GM23338 (cell line): ENCODE measurements at regions not wholly inside any gene's neighbourhood (a gene's known extent, or its start where the extent isn't known, plus 50 kb on each side); places are given as distances from the start of the nearest gene placed in this dataset.

ENCODE experiments used
- ATAC-seq: fragments of 200-7000 bp; cut with Tn5 transposase; 3 replicates; pipeline ENCODE4 v1.9.1; 2020
- DNase-seq: peaks from one replicate; pipeline ENCODE4 v3.0.0-alpha.2; 2015; ENCODE audit warnings: low spot score
- H2AFZ ChIP-seq: fragments of 200-600 bp; sonication (generic); 2 replicates; pipeline ENCODE4 v1.8.0; 2016; ENCODE audit warnings: antibody characterized with exemption, mild to moderate bottlenecking, moderate library complexity
- H3F3A ChIP-seq: fragments of 200-600 bp; sonication (generic); replicated peaks from 2 replicates; pipeline ENCODE4 v1.8.0; 2017; ENCODE audit warnings: antibody characterized with exemption, mixed run types, low read depth
- H3K27ac ChIP-seq: fragments of 200-600 bp; sonication (generic); 2 replicates; pipeline ENCODE4 v1.6.1; 2016; ENCODE audit warnings: low read depth
- H3K27me3 ChIP-seq: fragments of 200-600 bp; sonication (generic); 2 replicates; pipeline ENCODE4 v1.8.0; 2016; ENCODE audit warnings: mild to moderate bottlenecking, mixed run types, moderate library complexity; ENCODE audit not compliant: insufficient read depth
- H3K36me3 ChIP-seq: fragments of 200-600 bp; sonication (generic); 2 replicates; pipeline ENCODE4 v1.8.0; 2016; ENCODE audit warnings: mild to moderate bottlenecking; ENCODE audit not compliant: insufficient read depth
- H3K4me1 ChIP-seq: fragments of 200-600 bp; sonication (generic); 2 replicates; pipeline ENCODE4 v1.8.0; 2016; ENCODE audit warnings: mild to moderate bottlenecking, moderate library complexity; ENCODE audit not compliant: insufficient read depth
- H3K4me2 ChIP-seq: fragments of 200-600 bp; sonication (generic); 2 replicates; pipeline ENCODE4 v1.7.1; 2017; ENCODE audit warnings: mixed run types
- H3K4me3 ChIP-seq: fragments of 200-600 bp; sonication (generic); 2 replicates; pipeline ENCODE4 v1.6.1; 2016; ENCODE audit warnings: mixed run types
- H3K79me2 ChIP-seq: fragments of 200-600 bp; sonication (generic); replicated peaks from 2 replicates; pipeline ENCODE4 v1.8.0; 2017; ENCODE audit warnings: mild to moderate bottlenecking; ENCODE audit not compliant: insufficient read depth
- H3K9me2 ChIP-seq: fragments of 200-600 bp; sonication (generic); 2 replicates; pipeline ENCODE4 v1.8.0; 2017; ENCODE audit not compliant: insufficient read depth
- H4K20me1 ChIP-seq: fragments of 200-600 bp; sonication (generic); replicated peaks from 2 replicates; pipeline ENCODE4 v1.8.0; 2017; ENCODE audit warnings: mild to moderate bottlenecking; ENCODE audit not compliant: insufficient read depth
- H3K27ac Mint-ChIP-seq: 2 replicates; pipeline ENCODE4 v1.8.0; 2020; ENCODE audit warnings: inconsistent platforms, mild to moderate bottlenecking, moderate library complexity, mixed read lengths
- H3K27me3 Mint-ChIP-seq: 3 replicates; pipeline ENCODE4 v1.8.0; 2022; ENCODE audit warnings: low read depth, mild to moderate bottlenecking, moderate library complexity, mixed read lengths, inconsistent platforms; ENCODE audit not compliant: insufficient read depth, poor library complexity
- H3K36me3 Mint-ChIP-seq: 3 replicates; pipeline ENCODE4 v1.8.0; 2021; ENCODE audit warnings: low read depth, mild to moderate bottlenecking, inconsistent platforms, moderate library complexity, mixed read lengths
- H3K4me1 Mint-ChIP-seq: 3 replicates; pipeline ENCODE4 v1.8.0; 2020; ENCODE audit warnings: mild to moderate bottlenecking, inconsistent platforms, mixed read lengths
- H3K4me3 Mint-ChIP-seq: 3 replicates; pipeline ENCODE4 v1.8.0; 2021; ENCODE audit warnings: moderate library complexity, mild to moderate bottlenecking, inconsistent platforms, mixed read lengths
- H3K9me3 Mint-ChIP-seq: 3 replicates; pipeline ENCODE4 v1.8.0; 2020; ENCODE audit warnings: moderate library complexity, mild to moderate bottlenecking, inconsistent platforms, mixed read lengths
- EZH2 ChIP-seq: fragments of 200-600 bp; sonication (generic); IDR thresholded peaks from one replicate; pipeline ENCODE4 v1.8.0; 2017; ENCODE audit warnings: antibody characterized with exemption, mild to moderate bottlenecking, low read depth; ENCODE audit not compliant: unreplicated experiment
- JUNB ChIP-seq: IDR thresholded peaks from one replicate; pipeline ENCODE4 v1.6.1; 2016; ENCODE audit warnings: antibody characterized with exemption; ENCODE audit not compliant: unreplicated experiment
- ZNF331 ChIP-seq: fragments of 250-450 bp; sonication (Bioruptor Pico); IDR thresholded peaks from 2 replicates; pipeline ENCODE4 v1.5.0; 2020; ENCODE audit warnings: low read depth, mild to moderate bottlenecking, moderate library complexity
- TF ChIP-seq, protein P1 (sequence below): IDR thresholded peaks from one replicate; pipeline ENCODE4 v1.6.1; 2018; ENCODE audit warnings: antibody characterized with exemption; ENCODE audit not compliant: unreplicated experiment
- TF ChIP-seq, protein P2 (sequence below), 2 experiments: fragments of 200-600 bp in 1 of 2; sonication (generic) in 1 of 2; conservative IDR thresholded peaks; 2 replicates each; pipeline versions ENCODE4 v1.5.1 to v1.6.1; 2016 to 2017; ENCODE audit warnings: antibody characterized with exemption in 2 of 2, low read depth in 2 of 2, mild to moderate bottlenecking in 2 of 2, moderate library complexity in 1 of 2
- TF ChIP-seq, protein P3 (sequence below): IDR thresholded peaks from 2 replicates; pipeline ENCODE4 v1.6.1; 2016; ENCODE audit warnings: antibody characterized with exemption

DNA sequence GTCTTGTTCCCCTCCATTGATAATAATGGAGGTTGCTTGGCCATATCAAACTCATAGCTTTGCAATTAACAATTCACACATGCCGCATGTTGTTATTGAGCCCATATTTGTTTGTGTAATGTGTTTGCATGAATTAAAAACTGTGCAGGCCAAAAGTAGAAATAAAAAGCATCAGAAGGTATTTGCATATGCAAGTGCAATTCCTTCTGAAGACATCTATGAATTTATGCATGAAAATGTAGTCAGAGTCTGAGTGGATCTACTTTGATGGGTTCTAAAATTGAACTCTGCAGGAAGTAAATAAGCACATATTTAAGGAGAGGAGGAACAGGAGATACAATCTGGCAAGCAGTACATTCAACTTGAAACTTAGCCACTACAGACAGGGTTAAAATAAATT lies 1004.6 kb upstream of the WWC1 start (continued):
- TF ChIP-seq, protein P1, sequence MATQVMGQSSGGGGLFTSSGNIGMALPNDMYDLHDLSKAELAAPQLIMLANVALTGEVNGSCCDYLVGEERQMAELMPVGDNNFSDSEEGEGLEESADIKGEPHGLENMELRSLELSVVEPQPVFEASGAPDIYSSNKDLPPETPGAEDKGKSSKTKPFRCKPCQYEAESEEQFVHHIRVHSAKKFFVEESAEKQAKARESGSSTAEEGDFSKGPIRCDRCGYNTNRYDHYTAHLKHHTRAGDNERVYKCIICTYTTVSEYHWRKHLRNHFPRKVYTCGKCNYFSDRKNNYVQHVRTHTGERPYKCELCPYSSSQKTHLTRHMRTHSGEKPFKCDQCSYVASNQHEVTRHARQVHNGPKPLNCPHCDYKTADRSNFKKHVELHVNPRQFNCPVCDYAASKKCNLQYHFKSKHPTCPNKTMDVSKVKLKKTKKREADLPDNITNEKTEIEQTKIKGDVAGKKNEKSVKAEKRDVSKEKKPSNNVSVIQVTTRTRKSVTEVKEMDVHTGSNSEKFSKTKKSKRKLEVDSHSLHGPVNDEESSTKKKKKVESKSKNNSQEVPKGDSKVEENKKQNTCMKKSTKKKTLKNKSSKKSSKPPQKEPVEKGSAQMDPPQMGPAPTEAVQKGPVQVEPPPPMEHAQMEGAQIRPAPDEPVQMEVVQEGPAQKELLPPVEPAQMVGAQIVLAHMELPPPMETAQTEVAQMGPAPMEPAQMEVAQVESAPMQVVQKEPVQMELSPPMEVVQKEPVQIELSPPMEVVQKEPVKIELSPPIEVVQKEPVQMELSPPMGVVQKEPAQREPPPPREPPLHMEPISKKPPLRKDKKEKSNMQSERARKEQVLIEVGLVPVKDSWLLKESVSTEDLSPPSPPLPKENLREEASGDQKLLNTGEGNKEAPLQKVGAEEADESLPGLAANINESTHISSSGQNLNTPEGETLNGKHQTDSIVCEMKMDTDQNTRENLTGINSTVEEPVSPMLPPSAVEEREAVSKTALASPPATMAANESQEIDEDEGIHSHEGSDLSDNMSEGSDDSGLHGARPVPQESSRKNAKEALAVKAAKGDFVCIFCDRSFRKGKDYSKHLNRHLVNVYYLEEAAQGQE = no peak
- TF ChIP-seq EZH2 (no peak), ZNF331 (CRISPR knock-in tag) (no peak), JUNB (no peak)
- TF ChIP-seq, protein P2, sequence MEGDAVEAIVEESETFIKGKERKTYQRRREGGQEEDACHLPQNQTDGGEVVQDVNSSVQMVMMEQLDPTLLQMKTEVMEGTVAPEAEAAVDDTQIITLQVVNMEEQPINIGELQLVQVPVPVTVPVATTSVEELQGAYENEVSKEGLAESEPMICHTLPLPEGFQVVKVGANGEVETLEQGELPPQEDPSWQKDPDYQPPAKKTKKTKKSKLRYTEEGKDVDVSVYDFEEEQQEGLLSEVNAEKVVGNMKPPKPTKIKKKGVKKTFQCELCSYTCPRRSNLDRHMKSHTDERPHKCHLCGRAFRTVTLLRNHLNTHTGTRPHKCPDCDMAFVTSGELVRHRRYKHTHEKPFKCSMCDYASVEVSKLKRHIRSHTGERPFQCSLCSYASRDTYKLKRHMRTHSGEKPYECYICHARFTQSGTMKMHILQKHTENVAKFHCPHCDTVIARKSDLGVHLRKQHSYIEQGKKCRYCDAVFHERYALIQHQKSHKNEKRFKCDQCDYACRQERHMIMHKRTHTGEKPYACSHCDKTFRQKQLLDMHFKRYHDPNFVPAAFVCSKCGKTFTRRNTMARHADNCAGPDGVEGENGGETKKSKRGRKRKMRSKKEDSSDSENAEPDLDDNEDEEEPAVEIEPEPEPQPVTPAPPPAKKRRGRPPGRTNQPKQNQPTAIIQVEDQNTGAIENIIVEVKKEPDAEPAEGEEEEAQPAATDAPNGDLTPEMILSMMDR (conservative IDR thresholded peaks at IDR 0.05; ENCODE audit: low read depth in 2 of 2) = no peak

DNA sequence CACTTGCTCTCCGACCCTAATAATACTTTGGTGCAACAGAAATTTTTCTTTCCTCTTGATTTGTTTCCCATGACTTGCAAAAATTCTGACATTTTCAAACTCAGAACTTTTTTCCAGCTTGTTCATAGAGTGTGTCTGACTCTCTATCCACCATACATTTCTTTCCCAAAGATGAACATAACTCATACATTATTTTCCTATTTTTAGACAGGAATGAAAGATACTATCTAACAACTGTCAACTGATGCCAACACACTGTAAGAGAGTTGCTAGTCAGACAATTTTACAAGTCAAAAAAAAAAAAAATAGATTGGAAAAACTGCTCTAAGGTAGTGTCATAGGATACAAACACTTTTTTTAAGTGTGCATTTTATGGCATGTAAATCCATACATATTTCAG lies 1001.0 kb upstream of the WWC1 start:
- H3K4me3 Mint-ChIP-seq = no peak overlapping the region
- TF ChIP-seq, protein P3, sequence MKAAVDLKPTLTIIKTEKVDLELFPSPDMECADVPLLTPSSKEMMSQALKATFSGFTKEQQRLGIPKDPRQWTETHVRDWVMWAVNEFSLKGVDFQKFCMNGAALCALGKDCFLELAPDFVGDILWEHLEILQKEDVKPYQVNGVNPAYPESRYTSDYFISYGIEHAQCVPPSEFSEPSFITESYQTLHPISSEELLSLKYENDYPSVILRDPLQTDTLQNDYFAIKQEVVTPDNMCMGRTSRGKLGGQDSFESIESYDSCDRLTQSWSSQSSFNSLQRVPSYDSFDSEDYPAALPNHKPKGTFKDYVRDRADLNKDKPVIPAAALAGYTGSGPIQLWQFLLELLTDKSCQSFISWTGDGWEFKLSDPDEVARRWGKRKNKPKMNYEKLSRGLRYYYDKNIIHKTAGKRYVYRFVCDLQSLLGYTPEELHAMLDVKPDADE = no peak
- TF ChIP-seq, protein P1 = no peak
- Histone ChIP-seq H3K27ac (no peak overlapping the region), H3K9me2 (no peaks in the 10 kb centered on the region), H2AFZ (no peak overlapping the region), H3K4me1 (peaks cover 20% of the 10 kb centered on the region), H3K4me2 (no peak overlapping the region), H3K27me3 (no peaks in the 10 kb centered on the region), H3K79me2 (no peaks in the 10 kb centered on the region), H3K4me3 (no peak overlapping the region), H3K36me3 (no peaks in the 10 kb centered on the region), H4K20me1 (no peaks in the 10 kb centered on the region), H3F3A (no peaks in the 10 kb centered on the region)
- ATAC-seq (no peak), DNase-seq (no peak)
- peaks cover 36% of the 10 kb centered on the region for H3K4me1 Mint-ChIP-seq
- H3K36me3 Mint-ChIP-seq = peaks cover 16% of the 10 kb centered on the region
- H3K9me3 Mint-ChIP-seq = peaks cover 12% of the 10 kb centered on the region
- peaks cover 5% of the 10 kb centered on the region for H3K27me3 Mint-ChIP-seq
- H3K27ac Mint-ChIP-seq = no peak overlapping the region
